Testis (tissue), 2 donors: ENCODE measurements at regions not wholly inside any gene's neighbourhood (a gene's known extent, or its start where the extent isn't known, plus 50 kb on each side); places are given as distances from the start of the nearest gene placed in this dataset.

ENCODE experiments used
- DNase-seq: peaks from one replicate; pipeline ENCODE4 v3.0.0-alpha.2; 2019
- H3K27ac ChIP-seq, 2 donors: fragments of 200-600 bp; sonication (generic); one replicate each; pipeline ENCODE4 v1.5.1; 2019
- H3K27me3 ChIP-seq: fragments of 200-600 bp; sonication (generic); one replicate; pipeline ENCODE4 v1.5.1; 2019
- H3K36me3 ChIP-seq: fragments of 200-600 bp; sonication (generic); one replicate; pipeline ENCODE4 v1.5.1; 2017; ENCODE audit warnings: low read depth; ENCODE audit errors: missing control alignments
- H3K4me1 ChIP-seq: fragments of 200-600 bp; sonication (generic); one replicate; pipeline ENCODE4 v1.5.1; 2019
- H3K4me3 ChIP-seq, 2 donors: fragments of 200-600 bp; sonication (generic); one replicate each; pipeline ENCODE4 v1.5.1; 2017 to 2019
- H3K9me3 ChIP-seq: fragments of 200-600 bp; sonication (generic); one replicate; pipeline ENCODE4 v1.5.1; 2017
- POLR2A ChIP-seq: fragments of 450-650 bp; IDR thresholded peaks from one replicate; pipeline ENCODE4 v1.6.1; 2017; ENCODE audit warnings: antibody characterized with exemption, mild to moderate bottlenecking, moderate library complexity
- WGBS, 2 donors: methylation state at CpG; one replicate each; pipeline ENCODE4 v1.1.5; 2018; 5-methylcytosine and 5-hydroxymethylcytosine counted together
- intact Hi-C: fragments of 100-400 bp; cut with DNase I; formaldehyde crosslinking; loops from one replicate; pipeline ENCODE4 v1.15.1; 2023; ENCODE audit warnings: low total_unique reads
- TF ChIP-seq, protein P1 (sequence below), 3 experiments: fragments of 450-650 bp in 2 of 3; fragments of 200-600 bp in 1 of 3; sonication (generic) in 1 of 3; IDR thresholded peaks; one replicate each; pipeline ENCODE4 v1.5.1; 2016 to 2019; ENCODE audit warnings: antibody characterized with exemption in 3 of 3, mild to moderate bottlenecking in 2 of 3, moderate library complexity in 1 of 3

DNA sequence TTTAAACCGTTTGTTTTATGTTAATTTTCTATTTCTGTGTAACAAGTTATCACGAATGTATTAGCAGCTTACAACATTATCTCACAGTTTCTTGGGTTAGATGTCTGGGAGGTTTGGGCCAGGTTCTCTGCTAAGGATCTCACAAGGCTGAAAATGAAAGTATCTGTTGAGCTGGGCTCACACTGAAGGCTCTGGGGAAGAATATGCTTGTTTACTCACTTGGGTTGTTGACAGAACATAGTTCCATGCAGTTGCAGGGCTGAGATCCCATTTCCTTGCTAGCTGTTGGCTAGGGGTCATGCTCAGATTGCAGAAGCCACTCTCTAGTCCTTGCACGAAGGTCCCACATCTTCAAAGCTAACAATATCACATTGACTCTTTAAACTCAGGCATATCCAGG, 266.6 kb upstream of the GNAI1 start:
- no peak overlapping the region for H3K27ac ChIP-seq
- intact Hi-C loops = no loop called here

DNA sequence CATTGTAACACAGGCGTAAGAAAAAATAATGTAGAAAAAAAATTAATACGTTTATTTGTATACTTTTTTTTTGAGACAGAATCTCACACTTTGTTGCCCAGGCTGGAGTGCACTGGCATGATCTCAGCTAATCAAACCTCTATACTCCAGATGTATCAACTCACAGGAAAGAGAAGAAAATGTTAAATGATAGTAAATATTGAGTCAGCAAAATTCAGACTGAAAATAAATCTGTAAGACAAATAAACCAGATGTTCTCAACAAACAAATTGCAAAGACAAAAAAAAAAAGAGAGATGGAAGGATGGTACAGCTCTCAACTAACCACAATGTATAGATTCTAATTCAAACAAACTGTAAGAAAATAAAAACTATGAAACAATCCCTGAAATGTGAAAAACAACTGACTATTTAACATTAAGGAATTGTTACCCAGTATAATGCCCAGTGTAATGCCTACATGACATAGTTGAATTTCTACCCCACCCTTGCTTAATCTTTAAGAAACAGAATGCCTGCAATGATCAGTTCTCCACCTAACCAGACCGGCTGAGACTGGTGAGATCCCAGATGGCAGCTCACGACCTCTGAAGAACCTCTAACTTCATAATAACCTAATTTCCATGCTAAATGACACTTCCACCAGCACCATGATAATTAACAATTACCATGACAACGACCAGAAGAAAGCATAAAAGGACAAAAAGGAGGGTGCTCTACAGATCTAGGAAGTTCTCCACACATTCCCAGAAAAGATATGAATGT, 272.0 kb upstream of the GNAI1 start:
- WGBS, 2 donors = 77 to 82% methylated on average over 5 of the region's 5 CpGs

More for the DNA sequence above, 266.6 kb upstream of the GNAI1 start:
- Histone ChIP-seq H3K9me3 (no peaks in the 10 kb centered on the region), H3K36me3 (no peaks in the 10 kb centered on the region), H3K27me3 (no peaks in the 10 kb centered on the region), H3K4me1 (no peaks in the 10 kb centered on the region), H3K4me3 (no peak overlapping the region)
- TF ChIP-seq POLR2A = no peak
- TF ChIP-seq, protein P1, sequence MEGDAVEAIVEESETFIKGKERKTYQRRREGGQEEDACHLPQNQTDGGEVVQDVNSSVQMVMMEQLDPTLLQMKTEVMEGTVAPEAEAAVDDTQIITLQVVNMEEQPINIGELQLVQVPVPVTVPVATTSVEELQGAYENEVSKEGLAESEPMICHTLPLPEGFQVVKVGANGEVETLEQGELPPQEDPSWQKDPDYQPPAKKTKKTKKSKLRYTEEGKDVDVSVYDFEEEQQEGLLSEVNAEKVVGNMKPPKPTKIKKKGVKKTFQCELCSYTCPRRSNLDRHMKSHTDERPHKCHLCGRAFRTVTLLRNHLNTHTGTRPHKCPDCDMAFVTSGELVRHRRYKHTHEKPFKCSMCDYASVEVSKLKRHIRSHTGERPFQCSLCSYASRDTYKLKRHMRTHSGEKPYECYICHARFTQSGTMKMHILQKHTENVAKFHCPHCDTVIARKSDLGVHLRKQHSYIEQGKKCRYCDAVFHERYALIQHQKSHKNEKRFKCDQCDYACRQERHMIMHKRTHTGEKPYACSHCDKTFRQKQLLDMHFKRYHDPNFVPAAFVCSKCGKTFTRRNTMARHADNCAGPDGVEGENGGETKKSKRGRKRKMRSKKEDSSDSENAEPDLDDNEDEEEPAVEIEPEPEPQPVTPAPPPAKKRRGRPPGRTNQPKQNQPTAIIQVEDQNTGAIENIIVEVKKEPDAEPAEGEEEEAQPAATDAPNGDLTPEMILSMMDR (IDR thresholded peaks at IDR 0.05) = no peak
- WGBS, 2 donors = 37 to 49% methylated on average over 3 of the region's 3 CpGs
- DNase-seq = peak; percentile 17

DNA sequence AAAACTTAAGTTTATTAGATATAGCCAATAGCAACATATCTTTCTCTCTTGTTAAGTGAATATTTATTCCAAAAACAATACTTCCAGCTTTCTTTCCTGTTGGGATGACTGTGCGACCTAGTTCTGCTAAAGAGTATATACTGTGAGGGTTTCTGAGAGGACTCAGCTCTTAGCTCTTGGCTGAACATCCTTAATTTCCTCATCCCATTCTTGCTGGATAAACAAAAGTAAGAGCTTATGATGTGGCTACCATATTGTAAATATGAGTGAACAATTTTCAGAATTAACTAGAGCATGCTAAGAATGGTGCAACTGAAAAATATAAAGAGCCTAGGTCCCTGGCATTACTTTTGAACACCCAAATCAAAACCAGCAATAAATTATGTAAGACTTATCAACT, 279.5 kb upstream of the GNAI1 start:
- intact Hi-C loops = no loop called here
- no peaks in the 10 kb centered on the region for H3K36me3 ChIP-seq
- H3K9me3 ChIP-seq = no peaks in the 10 kb centered on the region
- no peak overlapping the region for H3K4me3 ChIP-seq
- DNase-seq = no peak
- no peak overlapping the region for H3K27ac ChIP-seq
- WGBS, 2 donors = 81 to 92% methylated on average over 1 of the region's 1 CpG
- TF ChIP-seq POLR2A = no peak
- TF ChIP-seq, protein P1 (IDR thresholded peaks at IDR 0.05) = no peak
- H3K4me1 ChIP-seq = no peaks in the 10 kb centered on the region
- H3K27me3 ChIP-seq = no peaks in the 10 kb centered on the region

More for the DNA sequence above, 272.0 kb upstream of the GNAI1 start:
- H3K4me3 ChIP-seq = no peak overlapping the region
- no peaks in the 10 kb centered on the region for H3K4me1 ChIP-seq
- intact Hi-C loops = no loop called here
- no peak overlapping the region for H3K27ac ChIP-seq
- no peak for TF ChIP-seq POLR2A
- TF ChIP-seq, protein P1 (IDR thresholded peaks at IDR 0.05) = no peak
- DNase-seq = no peak
- no peaks in the 10 kb centered on the region for H3K27me3 ChIP-seq
- no peaks in the 10 kb centered on the region for H3K36me3 ChIP-seq
- H3K9me3 ChIP-seq = no peaks in the 10 kb centered on the region

DNA sequence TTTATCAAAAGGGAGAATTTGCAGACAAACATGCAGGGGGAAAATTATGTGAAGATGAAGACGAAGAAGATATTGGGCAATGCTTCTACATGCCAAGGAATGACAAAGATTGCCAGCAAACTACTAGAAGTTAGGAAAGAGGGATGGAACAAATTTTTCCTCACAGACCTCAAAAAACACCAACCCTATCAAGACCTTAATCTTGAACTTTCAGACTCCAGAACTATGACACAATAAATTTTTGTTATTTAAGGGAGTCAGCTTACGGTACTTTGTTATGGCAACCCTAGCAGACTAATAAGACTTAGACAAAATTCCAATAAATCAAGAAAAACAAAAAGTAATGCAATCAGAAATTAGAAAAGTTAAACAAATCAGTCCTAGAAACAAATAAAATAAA, 280.0 kb upstream of the GNAI1 start:
- Histone ChIP-seq H3K27ac (no peak overlapping the region), H3K9me3 (no peaks in the 10 kb centered on the region), H3K4me1 (no peaks in the 10 kb centered on the region), H3K36me3 (no peaks in the 10 kb centered on the region), H3K4me3 (no peak overlapping the region), H3K27me3 (no peaks in the 10 kb centered on the region)
- TF ChIP-seq, protein P1 (IDR thresholded peaks at IDR 0.05) = no peak
- no peak for TF ChIP-seq POLR2A
- intact Hi-C loops = no loop called here
- WGBS, 2 donors = 83 to 85% methylated on average over 2 of the region's 2 CpGs
- DNase-seq = no peak

DNA sequence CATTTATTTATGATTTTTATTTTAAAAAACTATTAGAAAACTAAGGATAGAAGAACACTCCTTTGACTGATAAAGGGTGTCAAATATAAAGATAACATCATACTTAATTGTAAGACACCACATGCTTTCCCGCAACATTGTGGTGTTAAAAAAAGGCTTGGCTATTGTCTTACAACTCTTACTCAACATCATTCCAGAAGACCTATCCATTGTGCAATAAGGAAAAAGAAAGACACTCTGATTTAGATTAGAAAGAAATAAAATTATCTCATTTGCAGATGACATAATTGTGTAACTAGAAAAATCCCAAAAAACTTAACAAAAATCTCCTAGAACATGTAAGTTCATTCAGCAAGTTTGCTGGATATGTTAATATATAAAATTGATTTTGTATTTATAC, 296.7 kb upstream of the GNAI1 start:
- no peak for DNase-seq
- Histone ChIP-seq H3K36me3 (no peaks in the 10 kb centered on the region), H3K4me3 (no peak overlapping the region), H3K9me3 (no peaks in the 10 kb centered on the region), H3K4me1 (no peaks in the 10 kb centered on the region), H3K27me3 (no peaks in the 10 kb centered on the region), H3K27ac (no peak overlapping the region)
- no peak for TF ChIP-seq POLR2A
- 90 to 93% methylated on average over 1 of the region's 1 CpG for WGBS, 2 donors
- intact Hi-C loops = no loop called here
